ENCODE measurements at regions not wholly inside any gene's neighbourhood (a gene's known extent, or its start where the extent isn't known, plus 50 kb on each side); places are given as distances from the start of the nearest gene placed in this dataset.

- H3K27ac ChIP-seq (replicated peaks) = no peak overlapping the region
- intact Hi-C loops (cut with micrococcal nuclease) = no loop called here
- H3K4me3 ChIP-seq = no peak overlapping the region
- no peaks in the 10 kb centered on the region for H3K4me1 ChIP-seq
- H3K27me3 ChIP-seq (ENCODE audit: low read depth) = peaks cover 20% of the 10 kb centered on the region
- DNase-seq = no peak
- no peaks in the 10 kb centered on the region for H3K9me3 ChIP-seq (replicated peaks)
- TF ChIP-seq, protein P1, sequence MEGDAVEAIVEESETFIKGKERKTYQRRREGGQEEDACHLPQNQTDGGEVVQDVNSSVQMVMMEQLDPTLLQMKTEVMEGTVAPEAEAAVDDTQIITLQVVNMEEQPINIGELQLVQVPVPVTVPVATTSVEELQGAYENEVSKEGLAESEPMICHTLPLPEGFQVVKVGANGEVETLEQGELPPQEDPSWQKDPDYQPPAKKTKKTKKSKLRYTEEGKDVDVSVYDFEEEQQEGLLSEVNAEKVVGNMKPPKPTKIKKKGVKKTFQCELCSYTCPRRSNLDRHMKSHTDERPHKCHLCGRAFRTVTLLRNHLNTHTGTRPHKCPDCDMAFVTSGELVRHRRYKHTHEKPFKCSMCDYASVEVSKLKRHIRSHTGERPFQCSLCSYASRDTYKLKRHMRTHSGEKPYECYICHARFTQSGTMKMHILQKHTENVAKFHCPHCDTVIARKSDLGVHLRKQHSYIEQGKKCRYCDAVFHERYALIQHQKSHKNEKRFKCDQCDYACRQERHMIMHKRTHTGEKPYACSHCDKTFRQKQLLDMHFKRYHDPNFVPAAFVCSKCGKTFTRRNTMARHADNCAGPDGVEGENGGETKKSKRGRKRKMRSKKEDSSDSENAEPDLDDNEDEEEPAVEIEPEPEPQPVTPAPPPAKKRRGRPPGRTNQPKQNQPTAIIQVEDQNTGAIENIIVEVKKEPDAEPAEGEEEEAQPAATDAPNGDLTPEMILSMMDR (IDR thresholded peaks at IDR 0.05; ENCODE audit: borderline replicate concordance) = no peak
- H3K36me3 ChIP-seq = no peaks in the 10 kb centered on the region
These were observed 105.3 kb downstream of the NR2F2 start for GRCh38 chr15:96435841-96436240.

GRCh38 chr15:96440978-96441377, 110.5 kb downstream of the NR2F2 start:
- no peak for DNase-seq
- Histone ChIP-seq H3K4me1 (no peaks in the 10 kb centered on the region), H3K9me3 (replicated peaks) (no peaks in the 10 kb centered on the region), H3K36me3 (no peaks in the 10 kb centered on the region), H3K4me3 (no peak overlapping the region), H3K27ac (replicated peaks) (no peak overlapping the region), H3K27me3 (ENCODE audit: low read depth) (peaks cover 40% of the 10 kb centered on the region)
- intact Hi-C loops (cut with micrococcal nuclease) = no loop called here
- TF ChIP-seq, protein P1 (IDR thresholded peaks at IDR 0.05; ENCODE audit: borderline replicate concordance) = no peak

DNA sequence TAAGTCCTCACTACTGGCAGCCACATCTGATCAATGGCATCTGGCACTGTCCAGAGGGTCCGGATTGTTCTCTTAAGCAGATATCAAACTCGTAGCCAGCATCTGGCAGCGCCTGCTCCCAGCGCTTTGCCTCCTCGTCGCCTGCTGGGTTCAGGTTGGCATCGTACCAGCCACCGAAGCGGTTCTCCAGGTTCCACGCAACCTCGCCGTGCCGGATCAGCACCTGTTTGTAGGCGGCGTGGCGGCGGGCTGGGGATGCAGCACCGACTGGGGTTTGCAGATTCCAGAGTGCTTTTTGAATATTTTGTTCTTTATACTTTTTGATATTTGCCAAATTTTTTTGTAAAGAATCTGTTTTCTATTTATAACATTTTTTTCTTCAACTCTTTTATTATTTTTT, 111.6 kb downstream of the NR2F2 start:
- H3K36me3 ChIP-seq = no peaks in the 10 kb centered on the region

DNA sequence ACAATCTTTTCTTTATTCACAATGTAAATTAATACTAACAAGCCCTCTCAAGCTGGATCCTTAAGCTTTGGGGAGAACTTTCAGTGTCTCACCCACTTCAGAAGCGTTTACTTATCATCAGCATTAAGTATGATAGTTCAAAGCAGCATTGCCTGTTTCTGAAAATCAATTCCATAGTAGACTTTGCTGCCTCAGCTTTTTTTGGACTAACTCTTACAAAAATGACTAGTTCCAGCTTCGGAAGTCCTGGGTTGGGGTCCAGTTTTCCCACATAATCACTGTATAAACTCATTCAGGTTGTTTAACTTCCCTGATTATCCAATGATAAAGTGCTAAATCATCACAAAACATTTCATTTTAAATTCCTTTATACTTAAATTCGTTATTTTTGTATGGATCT, 114.4 kb downstream of the NR2F2 start:
- no peak for DNase-seq
- H3K27me3 ChIP-seq (ENCODE audit: low read depth) = peaks cover 47% of the 10 kb centered on the region
- H3K27ac ChIP-seq (replicated peaks) = no peak overlapping the region
- H3K9me3 ChIP-seq (replicated peaks) = no peaks in the 10 kb centered on the region
- H3K36me3 ChIP-seq = no peaks in the 10 kb centered on the region
- intact Hi-C loops (cut with micrococcal nuclease) = no loop called here
- H3K4me1 ChIP-seq = no peaks in the 10 kb centered on the region
- H3K4me3 ChIP-seq = no peak overlapping the region
- TF ChIP-seq, protein P1 (IDR thresholded peaks at IDR 0.05; ENCODE audit: borderline replicate concordance) = no peak

More for the DNA sequence above, 111.6 kb downstream of the NR2F2 start:
- H3K27me3 ChIP-seq (ENCODE audit: low read depth) = peaks cover 43% of the 10 kb centered on the region
- no peak for DNase-seq
- H3K9me3 ChIP-seq (replicated peaks) = no peaks in the 10 kb centered on the region
- intact Hi-C loops (cut with micrococcal nuclease) = no loop called here
- no peaks in the 10 kb centered on the region for H3K4me1 ChIP-seq
- H3K4me3 ChIP-seq = no peak overlapping the region
- no peak overlapping the region for H3K27ac ChIP-seq (replicated peaks)
- TF ChIP-seq, protein P1 (IDR thresholded peaks at IDR 0.05; ENCODE audit: borderline replicate concordance) = no peak

- Histone ChIP-seq H3K9me3 (replicated peaks) (no peaks in the 10 kb centered on the region), H3K4me1 (no peaks in the 10 kb centered on the region), H3K27ac (replicated peaks) (no peak overlapping the region), H3K4me3 (no peak overlapping the region), H3K27me3 (ENCODE audit: low read depth) (peaks cover 43% of the 10 kb centered on the region), H3K36me3 (no peaks in the 10 kb centered on the region)
- TF ChIP-seq, protein P1 (IDR thresholded peaks at IDR 0.05; ENCODE audit: borderline replicate concordance) = no peak
- intact Hi-C loops (cut with micrococcal nuclease) = no loop called here
- DNase-seq = no peak
These were observed 118.4 kb downstream of the NR2F2 start for GRCh38 chr15:96448923-96449322.

DNA sequence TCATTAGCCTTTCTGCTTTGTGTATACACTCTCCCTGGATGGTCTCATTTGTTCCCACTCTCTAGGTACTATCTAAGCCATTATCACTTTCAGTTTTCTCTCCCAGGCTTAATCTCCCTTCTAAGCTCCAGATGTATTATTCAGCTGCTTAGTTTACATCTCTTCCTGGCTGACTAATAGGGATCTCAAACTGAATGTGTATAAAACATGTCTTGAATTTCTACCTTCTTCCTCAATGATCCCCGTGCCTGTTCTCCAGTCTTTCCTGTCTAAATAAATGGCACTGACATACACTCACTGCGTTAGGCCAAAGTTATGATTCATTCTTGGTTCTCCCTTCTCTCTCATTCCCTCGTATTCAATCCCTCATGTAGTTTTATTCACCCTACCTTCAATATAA, 127.3 kb downstream of the NR2F2 start:
- Histone ChIP-seq H3K36me3 (no peaks in the 10 kb centered on the region), H3K4me1 (no peaks in the 10 kb centered on the region), H3K27ac (replicated peaks) (no peak overlapping the region), H3K27me3 (ENCODE audit: low read depth) (peaks cover 27% of the 10 kb centered on the region), H3K9me3 (replicated peaks) (no peaks in the 10 kb centered on the region), H3K4me3 (no peak overlapping the region)
- intact Hi-C loops (cut with micrococcal nuclease) = no loop called here
- no peak for DNase-seq
- TF ChIP-seq, protein P1 (IDR thresholded peaks at IDR 0.05; ENCODE audit: borderline replicate concordance) = no peak
